ENCODE measurements at regions not wholly inside any gene's neighbourhood (a gene's known extent, or its start where the extent isn't known, plus 50 kb on each side); places are given as distances from the start of the nearest gene placed in this dataset.

DNA sequence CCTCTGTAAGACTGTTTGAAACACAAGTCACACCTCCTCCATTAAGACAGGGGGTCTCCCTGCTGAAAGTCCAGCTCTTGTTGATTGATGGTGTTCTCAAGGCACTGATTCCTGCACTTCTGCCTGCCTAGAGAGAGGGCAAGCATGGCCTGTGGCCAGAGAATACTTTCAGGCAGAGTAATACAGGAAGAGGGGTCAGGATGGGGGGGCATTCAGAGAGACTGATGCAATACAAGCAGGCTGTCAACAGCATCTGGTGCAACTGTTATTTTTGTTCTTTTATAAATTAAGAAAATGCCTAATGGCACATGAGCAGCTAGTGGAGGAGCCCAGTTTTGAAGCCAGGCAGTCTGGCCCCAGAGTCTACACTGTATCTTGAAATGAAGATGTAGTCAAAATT lies 302.2 kb downstream of the DIRAS2 start:
- no peak for TF ChIP-seq CTCF (IDR thresholded peaks at IDR 0.05 in 2 of 3, conservative IDR thresholded peaks at IDR 0.05 in 1 of 3; ENCODE audit: borderline replicate concordance in 1 of 3, insufficient read depth in 1 of 3, low read depth in 2 of 3, low read length in 2 of 3)
- no peak for TF ChIP-seq EZH2phosphoT487 (IDR thresholded peaks at IDR 0.05; ENCODE audit: borderline replicate concordance)
- no peak for TF ChIP-seq REST (IDR thresholded peaks at IDR 0.05; ENCODE audit: low read depth)
- no peak for TF ChIP-seq ZNF274 (IDR thresholded peaks at IDR 0.05; ENCODE audit: low read depth, low read length)
- TF ChIP-seq EZH2 (IDR thresholded peaks at IDR 0.05), result no peak
- TF ChIP-seq CEBPB (IDR thresholded peaks at IDR 0.05; ENCODE audit: low read depth), result no peak
- no peak for TF ChIP-seq POLR2A (IDR thresholded peaks at IDR 0.05; ENCODE audit: borderline replicate concordance, extremely low read depth, insufficient read depth, insufficient read length)
- no peak for TF ChIP-seq ELF1 (IDR thresholded peaks at IDR 0.05; ENCODE audit: borderline replicate concordance, low read depth)
- no peak for TF ChIP-seq JUND (IDR thresholded peaks at IDR 0.05)
- TF ChIP-seq FOSL1 (IDR thresholded peaks at IDR 0.05; ENCODE audit: low read depth), result no peak
- TF ChIP-seq, protein P1, sequence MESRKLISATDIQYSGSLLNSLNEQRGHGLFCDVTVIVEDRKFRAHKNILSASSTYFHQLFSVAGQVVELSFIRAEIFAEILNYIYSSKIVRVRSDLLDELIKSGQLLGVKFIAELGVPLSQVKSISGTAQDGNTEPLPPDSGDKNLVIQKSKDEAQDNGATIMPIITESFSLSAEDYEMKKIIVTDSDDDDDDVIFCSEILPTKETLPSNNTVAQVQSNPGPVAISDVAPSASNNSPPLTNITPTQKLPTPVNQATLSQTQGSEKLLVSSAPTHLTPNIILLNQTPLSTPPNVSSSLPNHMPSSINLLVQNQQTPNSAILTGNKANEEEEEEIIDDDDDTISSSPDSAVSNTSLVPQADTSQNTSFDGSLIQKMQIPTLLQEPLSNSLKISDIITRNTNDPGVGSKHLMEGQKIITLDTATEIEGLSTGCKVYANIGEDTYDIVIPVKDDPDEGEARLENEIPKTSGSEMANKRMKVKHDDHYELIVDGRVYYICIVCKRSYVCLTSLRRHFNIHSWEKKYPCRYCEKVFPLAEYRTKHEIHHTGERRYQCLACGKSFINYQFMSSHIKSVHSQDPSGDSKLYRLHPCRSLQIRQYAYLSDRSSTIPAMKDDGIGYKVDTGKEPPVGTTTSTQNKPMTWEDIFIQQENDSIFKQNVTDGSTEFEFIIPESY (IDR thresholded peaks at IDR 0.05; ENCODE audit: extremely low read depth, insufficient replicate concordance, low read length), result no peak
- TF ChIP-seq POLR2AphosphoS5 (IDR thresholded peaks at IDR 0.05; ENCODE audit: low read depth, low read length), result no peak
